ENCODE measurements at regions not wholly inside any gene's neighbourhood (a gene's known extent, or its start where the extent isn't known, plus 50 kb on each side); places are given as distances from the start of the nearest gene placed in this dataset.
A peak's percentile ranks its signal among the peaks of the same experiment; 100 is the strongest.

GRCh38 chr4:81607950-81608349, 136.2 kb upstream of the RASGEF1B start:
- WGBS, 2 donors, result 85 to 88% methylated on average over 3 of the region's 3 CpGs
- TF ChIP-seq, protein P1, sequence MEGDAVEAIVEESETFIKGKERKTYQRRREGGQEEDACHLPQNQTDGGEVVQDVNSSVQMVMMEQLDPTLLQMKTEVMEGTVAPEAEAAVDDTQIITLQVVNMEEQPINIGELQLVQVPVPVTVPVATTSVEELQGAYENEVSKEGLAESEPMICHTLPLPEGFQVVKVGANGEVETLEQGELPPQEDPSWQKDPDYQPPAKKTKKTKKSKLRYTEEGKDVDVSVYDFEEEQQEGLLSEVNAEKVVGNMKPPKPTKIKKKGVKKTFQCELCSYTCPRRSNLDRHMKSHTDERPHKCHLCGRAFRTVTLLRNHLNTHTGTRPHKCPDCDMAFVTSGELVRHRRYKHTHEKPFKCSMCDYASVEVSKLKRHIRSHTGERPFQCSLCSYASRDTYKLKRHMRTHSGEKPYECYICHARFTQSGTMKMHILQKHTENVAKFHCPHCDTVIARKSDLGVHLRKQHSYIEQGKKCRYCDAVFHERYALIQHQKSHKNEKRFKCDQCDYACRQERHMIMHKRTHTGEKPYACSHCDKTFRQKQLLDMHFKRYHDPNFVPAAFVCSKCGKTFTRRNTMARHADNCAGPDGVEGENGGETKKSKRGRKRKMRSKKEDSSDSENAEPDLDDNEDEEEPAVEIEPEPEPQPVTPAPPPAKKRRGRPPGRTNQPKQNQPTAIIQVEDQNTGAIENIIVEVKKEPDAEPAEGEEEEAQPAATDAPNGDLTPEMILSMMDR (IDR thresholded peaks at IDR 0.05), result no peak
- no peak for TF ChIP-seq POLR2A (IDR thresholded peaks at IDR 0.05)
- H3K4me3 ChIP-seq, result no peak overlapping the region
- no peaks in the 10 kb centered on the region for H3K9me3 ChIP-seq
- DNase-seq, result no peak
- H3K27me3 ChIP-seq, result no peaks in the 10 kb centered on the region
- H3K27ac ChIP-seq, result no peak overlapping the region
- H3K36me3 ChIP-seq, result no peaks in the 10 kb centered on the region
- intact Hi-C loops (cut with DNase I), result no loop called here
- peaks cover 5 to 12% (median 5%) of the 10 kb centered on the region in 3 donors for H3K4me1 ChIP-seq

GRCh38 chr4:81606801-81607501, 135.2 kb upstream of the RASGEF1B start:
- no peak for DNase-seq
- H3K27me3 ChIP-seq, result no peaks in the 10 kb centered on the region
- intact Hi-C loops (cut with DNase I), result no loop called here
- peaks cover 5 to 12% (median 5%) of the 10 kb centered on the region in 3 donors for H3K4me1 ChIP-seq
- no peaks in the 10 kb centered on the region for H3K36me3 ChIP-seq
- H3K9me3 ChIP-seq, result no peaks in the 10 kb centered on the region
- no peak overlapping the region for H3K4me3 ChIP-seq
- TF ChIP-seq, protein P1 (IDR thresholded peaks at IDR 0.05), result peak in 1 of 6 experiments; percentile 14
- TF ChIP-seq POLR2A (IDR thresholded peaks at IDR 0.05), result no peak
- H3K27ac ChIP-seq, result peak overlapping the region in 2 of 4 donors; percentile 18 to 42
- 32 to 37% methylated on average over 4 of the region's 4 CpGs for WGBS, 2 donors

- intact Hi-C loops (cut with DNase I), result no loop called here
- no peaks in the 10 kb centered on the region for H3K9me3 ChIP-seq
- TF ChIP-seq POLR2A (IDR thresholded peaks at IDR 0.05), result no peak
- TF ChIP-seq, protein P1 (IDR thresholded peaks at IDR 0.05), result no peak
- no peak overlapping the region for H3K27ac ChIP-seq
- H3K4me3 ChIP-seq, result no peak overlapping the region
- no peak for DNase-seq
- H3K27me3 ChIP-seq, result no peaks in the 10 kb centered on the region
- WGBS, 2 donors, result 90 to 100% methylated on average over 2 of the region's 2 CpGs
- H3K36me3 ChIP-seq, result no peaks in the 10 kb centered on the region
- peaks cover 5 to 12% (median 7%) of the 10 kb centered on the region in 3 donors for H3K4me1 ChIP-seq
Measured at GRCh38 chr4:81606166-81606565, 134.5 kb upstream of the RASGEF1B start.

DNA sequence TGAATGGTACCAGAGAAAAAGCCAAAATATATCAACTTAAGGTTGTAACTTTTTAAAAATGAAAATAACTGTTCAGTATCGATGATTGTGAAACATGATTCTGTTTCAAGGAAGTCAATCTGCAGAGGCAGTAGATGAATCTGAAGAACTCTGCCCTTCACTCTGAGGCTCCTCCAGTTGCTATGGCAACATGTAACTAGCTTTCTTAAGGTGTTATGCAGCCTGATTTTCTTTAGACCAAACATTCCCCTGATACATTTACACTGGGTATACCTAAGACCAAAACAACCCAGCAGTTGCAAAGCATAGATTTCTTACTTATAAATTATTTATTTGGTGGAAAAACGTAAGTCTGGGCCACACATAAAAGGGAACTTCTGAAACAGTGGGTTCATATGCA, 133.6 kb upstream of the RASGEF1B start:
- no peaks in the 10 kb centered on the region for H3K36me3 ChIP-seq
- no peak overlapping the region for H3K27ac ChIP-seq
- TF ChIP-seq, protein P1 (IDR thresholded peaks at IDR 0.05), result no peak
- TF ChIP-seq POLR2A (IDR thresholded peaks at IDR 0.05), result no peak
- H3K27me3 ChIP-seq, result no peaks in the 10 kb centered on the region
- H3K4me3 ChIP-seq, result no peak overlapping the region
- intact Hi-C loops (cut with DNase I), result no loop called here
- H3K4me1 ChIP-seq, result peaks cover 5 to 13% (median 12%) of the 10 kb centered on the region in 3 donors
- DNase-seq, result no peak
- 80 to 84% methylated on average over 2 of the region's 2 CpGs for WGBS, 2 donors
- no peaks in the 10 kb centered on the region for H3K9me3 ChIP-seq

GRCh38 chr4:81604683-81605218, 133.0 kb upstream of the RASGEF1B start:
- intact Hi-C loops (cut with DNase I), result no loop called here
- no peaks in the 10 kb centered on the region for H3K36me3 ChIP-seq
- WGBS, 2 donors, result 92% methylated on average over 3 of the region's 3 CpGs
- no peak overlapping the region for H3K27ac ChIP-seq
- no peaks in the 10 kb centered on the region for H3K27me3 ChIP-seq
- H3K4me1 ChIP-seq, result peaks cover 5 to 13% (median 12%) of the 10 kb centered on the region in 3 donors
- DNase-seq, result no peak
- H3K9me3 ChIP-seq, result no peaks in the 10 kb centered on the region
- H3K4me3 ChIP-seq, result no peak overlapping the region
- TF ChIP-seq, protein P1 (IDR thresholded peaks at IDR 0.05), result no peak
- no peak for TF ChIP-seq POLR2A (IDR thresholded peaks at IDR 0.05)

All from esophagus squamous epithelium (tissue), 5 donors.